Calu3 (cell line): ENCODE measurements at regions not wholly inside any gene's neighbourhood (a gene's known extent, or its start where the extent isn't known, plus 50 kb on each side); places are given as distances from the start of the nearest gene placed in this dataset.

Experiments used
- BruUV-seq: library from RNA; stranded (reverse); fragments of 400-500 nt; replicated peaks from 2 replicates; lab custom pipeline; 2021; lab: Mats Ljungman, UMichigan
- CTCF ChIA-PET: fragments of 300-600 bp; sonication (Branson Sonifier 250); formaldehyde crosslinking; loops from one replicate; lab custom pipeline; 2022; ENCODE audit warnings: antibody characterized with exemption; lab: Charles Lee
- DNase-seq: peaks from one replicate; pipeline ENCODE4 v3.0.0; 2022
- H3K27ac Mint-ChIP-seq: one replicate; pipeline ENCODE4 v1.8.0; 2022; ENCODE audit warnings: mixed read lengths; ENCODE audit not compliant: unreplicated experiment
- H3K27me3 Mint-ChIP-seq: one replicate; pipeline ENCODE4 v1.8.0; 2022; ENCODE audit warnings: mixed read lengths; ENCODE audit not compliant: unreplicated experiment
- H3K36me3 Mint-ChIP-seq: one replicate; pipeline ENCODE4 v1.8.0; 2022; ENCODE audit warnings: mild to moderate bottlenecking, moderate library complexity, mixed read lengths; ENCODE audit not compliant: insufficient read depth, unreplicated experiment
- H3K4me1 Mint-ChIP-seq: one replicate; pipeline ENCODE4 v1.8.0; 2022; ENCODE audit warnings: mild to moderate bottlenecking, low read depth, mixed read lengths; ENCODE audit not compliant: unreplicated experiment
- H3K4me3 Mint-ChIP-seq: one replicate; pipeline ENCODE4 v1.8.0; 2022; ENCODE audit warnings: mild to moderate bottlenecking, low read depth, moderate library complexity, mixed read lengths; ENCODE audit not compliant: unreplicated experiment
- H3K9me3 Mint-ChIP-seq: one replicate; pipeline ENCODE4 v1.8.0; 2022; ENCODE audit warnings: low read depth, mixed read lengths; ENCODE audit not compliant: unreplicated experiment
- CTCF ChIP-seq: fragments of 200-600 bp; IDR thresholded peaks from one replicate; pipeline ENCODE4 v1.8.0; 2022; ENCODE audit warnings: antibody characterized with exemption; ENCODE audit not compliant: unreplicated experiment
- intact Hi-C: fragments of 100-400 bp; cut with micrococcal nuclease; formaldehyde crosslinking; loops from one replicate; pipeline ENCODE4 v1.10.0; 2022; ENCODE audit not compliant: unreplicated experiment

GRCh38 chr13:79825959-79826358 lies 345.0 kb downstream of the NDFIP2 start:
- H3K27me3 Mint-ChIP-seq, result no peaks in the 10 kb centered on the region
- H3K36me3 Mint-ChIP-seq, result no peaks in the 10 kb centered on the region
- no peak for DNase-seq
- H3K4me1 Mint-ChIP-seq, result no peaks in the 10 kb centered on the region
- CTCF ChIA-PET, result no interaction called here
- no TSS peak for BruUV-seq
- H3K4me3 Mint-ChIP-seq, result no peak overlapping the region
- H3K9me3 Mint-ChIP-seq, result no peaks in the 10 kb centered on the region
- H3K27ac Mint-ChIP-seq, result no peak overlapping the region
- intact Hi-C loops, result no loop called here
- no peak for TF ChIP-seq CTCF

GRCh38 chr13:79815041-79815440 lies 334.1 kb downstream of the NDFIP2 start:
- no TSS peak for BruUV-seq
- Mint-ChIP-seq H3K27me3 (no peaks in the 10 kb centered on the region), H3K27ac (no peak overlapping the region), H3K36me3 (no peaks in the 10 kb centered on the region), H3K9me3 (no peaks in the 10 kb centered on the region), H3K4me3 (no peak overlapping the region), H3K4me1 (peaks cover 10% of the 10 kb centered on the region)
- intact Hi-C loops, result no loop called here
- no peak for DNase-seq
- CTCF ChIA-PET, result no interaction called here
- no peak for TF ChIP-seq CTCF

GRCh38 chr13:79812070-79812850 lies 331.3 kb downstream of the NDFIP2 start:
- intact Hi-C loops, result no loop called here
- CTCF ChIA-PET, result no interaction called here
- no TSS peak for BruUV-seq
- no peak for DNase-seq
- H3K4me3 Mint-ChIP-seq, result no peak overlapping the region
- H3K36me3 Mint-ChIP-seq, result no peaks in the 10 kb centered on the region
- TF ChIP-seq CTCF, result no peak
- H3K27ac Mint-ChIP-seq, result no peak overlapping the region
- no peaks in the 10 kb centered on the region for H3K9me3 Mint-ChIP-seq
- H3K27me3 Mint-ChIP-seq, result no peaks in the 10 kb centered on the region
- H3K4me1 Mint-ChIP-seq, result peaks cover 10% of the 10 kb centered on the region

- BruUV-seq, result no TSS peak
- intact Hi-C loops, result no loop called here
- H3K27me3 Mint-ChIP-seq, result no peaks in the 10 kb centered on the region
- no peak for TF ChIP-seq CTCF
- H3K4me1 Mint-ChIP-seq, result peaks cover 10% of the 10 kb centered on the region
- DNase-seq, result no peak
- no peaks in the 10 kb centered on the region for H3K9me3 Mint-ChIP-seq
- no peak overlapping the region for H3K4me3 Mint-ChIP-seq
- no peak overlapping the region for H3K27ac Mint-ChIP-seq
- H3K36me3 Mint-ChIP-seq, result no peaks in the 10 kb centered on the region
- CTCF ChIA-PET, result no interaction called here
These were observed 330.2 kb downstream of the NDFIP2 start for GRCh38 chr13:79811170-79811569.
